ENCODE measurements at regions not wholly inside any gene's neighbourhood (a gene's known extent, or its start where the extent isn't known, plus 50 kb on each side); places are given as distances from the start of the nearest gene placed in this dataset.

- Histone ChIP-seq H3K4me3 (no peak overlapping the region), H3K9me3 (no peaks in the 10 kb centered on the region), H3K27me3 (ENCODE audit: low read depth) (no peaks in the 10 kb centered on the region), H3K4me1 (no peaks in the 10 kb centered on the region), H3K36me3 (replicated peaks) (no peaks in the 10 kb centered on the region)
- in situ Hi-C loops (cut with MboI; ENCODE audit: low sequenced_read_pairs) = no loop called here
- no peak for DNase-seq (ENCODE audit: low spot score in 2 of 2)
Measured at GRCh38 chr7:119688831-119689230, 584.1 kb upstream of the KCND2 start.

- no peaks in the 10 kb centered on the region for H3K36me3 ChIP-seq (replicated peaks)
- in situ Hi-C loops (cut with MboI; ENCODE audit: low sequenced_read_pairs) = no loop called here
- no peaks in the 10 kb centered on the region for H3K9me3 ChIP-seq
- H3K27me3 ChIP-seq (ENCODE audit: low read depth) = no peaks in the 10 kb centered on the region
- H3K4me3 ChIP-seq = no peak overlapping the region
- no peak for DNase-seq (ENCODE audit: low spot score in 2 of 2)
- no peaks in the 10 kb centered on the region for H3K4me1 ChIP-seq
Measured at GRCh38 chr7:119692541-119692940, 580.4 kb upstream of the KCND2 start.

GRCh38 chr7:119694506-119694905 lies 578.5 kb upstream of the KCND2 start:
- Histone ChIP-seq H3K27me3 (ENCODE audit: low read depth) (no peaks in the 10 kb centered on the region), H3K4me1 (no peaks in the 10 kb centered on the region), H3K9me3 (no peaks in the 10 kb centered on the region), H3K36me3 (replicated peaks) (no peaks in the 10 kb centered on the region), H3K4me3 (no peak overlapping the region)
- in situ Hi-C loops (cut with MboI; ENCODE audit: low sequenced_read_pairs) = no loop called here
- no peak for DNase-seq (ENCODE audit: low spot score in 2 of 2)

- DNase-seq (ENCODE audit: low spot score in 2 of 2) = no peak
- in situ Hi-C loops (cut with MboI; ENCODE audit: low sequenced_read_pairs) = no loop called here
Measured at GRCh38 chr7:119696336-119696735, 576.6 kb upstream of the KCND2 start.

GRCh38 chr7:119703895-119704294 lies 569.1 kb upstream of the KCND2 start:
- H3K36me3 ChIP-seq (replicated peaks) = no peaks in the 10 kb centered on the region
- H3K4me1 ChIP-seq = no peaks in the 10 kb centered on the region
- in situ Hi-C loops (cut with MboI; ENCODE audit: low sequenced_read_pairs) = no loop called here
- no peaks in the 10 kb centered on the region for H3K9me3 ChIP-seq
- H3K4me3 ChIP-seq = no peak overlapping the region
- no peak for DNase-seq (ENCODE audit: low spot score in 2 of 2)
- H3K27me3 ChIP-seq (ENCODE audit: low read depth) = no peaks in the 10 kb centered on the region

More at GRCh38 chr7:119696336-119696735, 576.6 kb upstream of the KCND2 start:
- H3K4me3 ChIP-seq = no peak overlapping the region
- no peaks in the 10 kb centered on the region for H3K4me1 ChIP-seq
- H3K9me3 ChIP-seq = no peaks in the 10 kb centered on the region
- no peaks in the 10 kb centered on the region for H3K36me3 ChIP-seq (replicated peaks)
- H3K27me3 ChIP-seq (ENCODE audit: low read depth) = no peaks in the 10 kb centered on the region

- in situ Hi-C loops (cut with MboI; ENCODE audit: low sequenced_read_pairs) = no loop called here
- no peak for DNase-seq (ENCODE audit: low spot score in 2 of 2)
- no peaks in the 10 kb centered on the region for H3K4me1 ChIP-seq
- no peaks in the 10 kb centered on the region for H3K36me3 ChIP-seq (replicated peaks)
- H3K4me3 ChIP-seq = no peak overlapping the region
- H3K9me3 ChIP-seq = no peaks in the 10 kb centered on the region
- H3K27me3 ChIP-seq (ENCODE audit: low read depth) = no peaks in the 10 kb centered on the region
Measured at GRCh38 chr7:119706608-119707007, 566.4 kb upstream of the KCND2 start.

- in situ Hi-C loops (cut with MboI; ENCODE audit: low sequenced_read_pairs) = no loop called here
- no peaks in the 10 kb centered on the region for H3K4me1 ChIP-seq
- H3K36me3 ChIP-seq (replicated peaks) = no peaks in the 10 kb centered on the region
- H3K4me3 ChIP-seq = no peak overlapping the region
- H3K27me3 ChIP-seq (ENCODE audit: low read depth) = no peaks in the 10 kb centered on the region
- DNase-seq (ENCODE audit: low spot score in 2 of 2) = no peak
- H3K9me3 ChIP-seq = no peaks in the 10 kb centered on the region
Measured at GRCh38 chr7:119708891-119709290, 564.1 kb upstream of the KCND2 start.

- H3K4me1 ChIP-seq = no peaks in the 10 kb centered on the region
- H3K36me3 ChIP-seq (replicated peaks) = no peaks in the 10 kb centered on the region
- DNase-seq (ENCODE audit: low spot score in 2 of 2) = no peak
- in situ Hi-C loops (cut with MboI; ENCODE audit: low sequenced_read_pairs) = no loop called here
- no peak overlapping the region for H3K4me3 ChIP-seq
- no peaks in the 10 kb centered on the region for H3K9me3 ChIP-seq
- no peaks in the 10 kb centered on the region for H3K27me3 ChIP-seq (ENCODE audit: low read depth)
Measured at GRCh38 chr7:119711104-119711503, 561.9 kb upstream of the KCND2 start.

GRCh38 chr7:119712886-119713462 lies 560.0 kb upstream of the KCND2 start:
- Histone ChIP-seq H3K9me3 (no peaks in the 10 kb centered on the region), H3K36me3 (replicated peaks) (no peaks in the 10 kb centered on the region), H3K4me1 (no peaks in the 10 kb centered on the region), H3K27me3 (ENCODE audit: low read depth) (no peaks in the 10 kb centered on the region), H3K4me3 (no peak overlapping the region)
- no peak for DNase-seq (ENCODE audit: low spot score in 2 of 2)
- in situ Hi-C loops (cut with MboI; ENCODE audit: low sequenced_read_pairs) = no loop called here

GRCh38 chr7:119713606-119714005 lies 559.4 kb upstream of the KCND2 start:
- no peaks in the 10 kb centered on the region for H3K27me3 ChIP-seq (ENCODE audit: low read depth)
- in situ Hi-C loops (cut with MboI; ENCODE audit: low sequenced_read_pairs) = no loop called here
- H3K4me1 ChIP-seq = no peaks in the 10 kb centered on the region
- H3K36me3 ChIP-seq (replicated peaks) = no peaks in the 10 kb centered on the region
- no peak for DNase-seq (ENCODE audit: low spot score in 2 of 2)
- no peak overlapping the region for H3K4me3 ChIP-seq
- H3K9me3 ChIP-seq = no peaks in the 10 kb centered on the region

- no peaks in the 10 kb centered on the region for H3K36me3 ChIP-seq (replicated peaks)
- H3K9me3 ChIP-seq = no peaks in the 10 kb centered on the region
- no peak for DNase-seq (ENCODE audit: low spot score in 2 of 2)
- H3K27me3 ChIP-seq (ENCODE audit: low read depth) = no peaks in the 10 kb centered on the region
- H3K4me3 ChIP-seq = no peak overlapping the region
- in situ Hi-C loops (cut with MboI; ENCODE audit: low sequenced_read_pairs) = no loop called here
- H3K4me1 ChIP-seq = no peaks in the 10 kb centered on the region
Measured at GRCh38 chr7:119720541-119720940, 552.4 kb upstream of the KCND2 start.

- in situ Hi-C loops (cut with MboI; ENCODE audit: low sequenced_read_pairs) = no loop called here
- Histone ChIP-seq H3K36me3 (replicated peaks) (no peaks in the 10 kb centered on the region), H3K9me3 (no peaks in the 10 kb centered on the region), H3K4me1 (no peaks in the 10 kb centered on the region), H3K4me3 (no peak overlapping the region), H3K27me3 (ENCODE audit: low read depth) (no peaks in the 10 kb centered on the region)
- DNase-seq (ENCODE audit: low spot score in 2 of 2) = no peak
Measured at GRCh38 chr7:119724041-119724792, 548.8 kb upstream of the KCND2 start.

GRCh38 chr7:119733127-119733879 lies 539.7 kb upstream of the KCND2 start:
- Histone ChIP-seq H3K4me1 (no peaks in the 10 kb centered on the region), H3K4me3 (no peak overlapping the region), H3K9me3 (no peaks in the 10 kb centered on the region), H3K36me3 (replicated peaks) (no peaks in the 10 kb centered on the region), H3K27me3 (ENCODE audit: low read depth) (no peaks in the 10 kb centered on the region)
- in situ Hi-C loops (cut with MboI; ENCODE audit: low sequenced_read_pairs) = no loop called here
- no peak for DNase-seq (ENCODE audit: low spot score in 2 of 2)

- Histone ChIP-seq H3K36me3 (replicated peaks) (no peaks in the 10 kb centered on the region), H3K9me3 (no peaks in the 10 kb centered on the region), H3K27me3 (ENCODE audit: low read depth) (no peaks in the 10 kb centered on the region), H3K4me1 (no peaks in the 10 kb centered on the region), H3K4me3 (no peak overlapping the region)
- in situ Hi-C loops (cut with MboI; ENCODE audit: low sequenced_read_pairs) = no loop called here
- no peak for DNase-seq (ENCODE audit: low spot score in 2 of 2)
Measured at GRCh38 chr7:119737390-119737789, 535.6 kb upstream of the KCND2 start.
